Fibroblast of lung (primary cell): ENCODE measurements at regions not wholly inside any gene's neighbourhood (a gene's known extent, or its start where the extent isn't known, plus 50 kb on each side); places are given as distances from the start of the nearest gene placed in this dataset.

Source experiments
- DNase-seq, 2 donors: peaks; one replicate each; pipeline versions ENCODE4 v3.0.0 to v3.0.0-alpha.2; 2010; ENCODE audit warnings: low read depth in 2 of 2
- H2AFZ ChIP-seq: 2 replicates; pipeline ENCODE4 v1.5.1; 2012; ENCODE audit warnings: low read length, control low read depth, inconsistent platforms
- H3K27ac ChIP-seq: 2 replicates; pipeline ENCODE4 v1.5.1; 2011; ENCODE audit warnings: low read length, control low read depth; ENCODE audit not compliant: insufficient read depth
- H3K27me3 ChIP-seq: 2 replicates; pipeline ENCODE4 v1.5.1; 2011; ENCODE audit warnings: mild to moderate bottlenecking, low read length; ENCODE audit not compliant: control insufficient read depth, insufficient read depth
- H3K36me3 ChIP-seq: 2 replicates; pipeline ENCODE4 v1.5.1; 2011; ENCODE audit warnings: low read length; ENCODE audit not compliant: control insufficient read depth, insufficient read depth
- H3K4me1 ChIP-seq: 2 replicates; pipeline ENCODE4 v1.5.1; 2011; ENCODE audit warnings: low read length; ENCODE audit not compliant: control insufficient read depth, insufficient read depth; ENCODE audit errors: extremely low read depth
- H3K4me2 ChIP-seq: 2 replicates; pipeline ENCODE4 v1.5.1; 2011; ENCODE audit warnings: low read length, control low read depth; ENCODE audit not compliant: insufficient read depth; ENCODE audit errors: extremely low read depth
- H3K4me3 ChIP-seq, 4 experiments: fragments of 200-600 bp in 1 of 4; sonication (generic) in 1 of 4; replicated peaks in 1 of 4; 2 replicates each; pipeline ENCODE4 v1.5.1; 2011 to 2016; ENCODE audit warnings: low read length in 4 of 4, low read depth in 3 of 4, mild to moderate bottlenecking in 3 of 4, control low read depth in 2 of 4, inconsistent platforms in 1 of 4, mixed read lengths in 1 of 4; ENCODE audit not compliant: insufficient read depth in 1 of 4; ENCODE audit errors: control extremely low read depth in 1 of 4
- H3K79me2 ChIP-seq: 2 replicates; pipeline ENCODE4 v1.5.1; 2012; ENCODE audit warnings: mild to moderate bottlenecking, low read length, inconsistent platforms; ENCODE audit not compliant: control insufficient read depth, insufficient read depth
- H3K9ac ChIP-seq: 2 replicates; pipeline ENCODE4 v1.5.1; 2011; ENCODE audit warnings: mild to moderate bottlenecking, low read length, control low read depth; ENCODE audit not compliant: insufficient read depth
- H3K9me3 ChIP-seq: 2 replicates; pipeline ENCODE4 v1.5.1; 2012; ENCODE audit warnings: low read depth, low read length; ENCODE audit not compliant: control insufficient read depth, insufficient read depth
- H4K20me1 ChIP-seq: 2 replicates; pipeline ENCODE4 v1.5.1; 2011; ENCODE audit warnings: low read length; ENCODE audit not compliant: control insufficient read depth, insufficient read depth; ENCODE audit errors: extremely low read depth
- EZH2 ChIP-seq: IDR thresholded peaks from 2 replicates; pipeline ENCODE4 v1.5.1; 2012; ENCODE audit warnings: low read length, control low read depth, mild to moderate bottlenecking; ENCODE audit errors: missing control alignments
- TF ChIP-seq, protein P1 (sequence below), 2 donors: IDR thresholded peaks in 1 of 2; conservative IDR thresholded peaks in 1 of 2; 1 replicate in 1 of 2; 2 replicates in 1 of 2; pipeline ENCODE4 v1.5.1; 2011 to 2012; ENCODE audit warnings: low read length in 2 of 2, control low read depth in 1 of 2, inconsistent platforms in 1 of 2, low read depth in 1 of 2, mild to moderate bottlenecking in 1 of 2

DNA sequence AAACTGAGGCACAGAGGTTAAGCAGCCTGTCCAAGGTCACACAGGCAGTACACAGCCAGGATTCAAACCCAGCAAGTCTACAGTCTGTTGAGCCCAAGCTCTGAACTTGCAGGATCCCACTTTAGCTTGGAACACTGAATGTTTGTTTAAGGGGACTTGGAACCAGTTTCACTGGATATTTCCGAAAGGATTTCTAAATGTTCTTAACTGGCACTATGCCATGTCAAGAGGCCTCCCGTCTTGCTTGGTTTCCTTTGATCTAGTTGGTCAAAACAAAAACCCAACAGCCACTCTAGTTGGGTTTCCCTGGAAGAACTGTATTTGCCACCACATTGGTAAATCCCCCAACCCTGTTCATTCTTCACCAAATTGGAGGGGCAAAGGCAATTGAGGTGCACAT, 317.6 kb upstream of the KAZN start:
- Histone ChIP-seq H3K4me3 (no peak overlapping the region), H3K4me2 (no peak overlapping the region), H3K27ac (no peak overlapping the region), H4K20me1 (no peaks in the 10 kb centered on the region), H3K79me2 (no peaks in the 10 kb centered on the region), H3K9me3 (no peaks in the 10 kb centered on the region), H3K36me3 (no peaks in the 10 kb centered on the region), H3K4me1 (no peaks in the 10 kb centered on the region), H2AFZ (no peak overlapping the region), H3K9ac (no peak overlapping the region), H3K27me3 (no peaks in the 10 kb centered on the region)
- no peak for DNase-seq
- no peak for TF ChIP-seq EZH2
- TF ChIP-seq, protein P1, sequence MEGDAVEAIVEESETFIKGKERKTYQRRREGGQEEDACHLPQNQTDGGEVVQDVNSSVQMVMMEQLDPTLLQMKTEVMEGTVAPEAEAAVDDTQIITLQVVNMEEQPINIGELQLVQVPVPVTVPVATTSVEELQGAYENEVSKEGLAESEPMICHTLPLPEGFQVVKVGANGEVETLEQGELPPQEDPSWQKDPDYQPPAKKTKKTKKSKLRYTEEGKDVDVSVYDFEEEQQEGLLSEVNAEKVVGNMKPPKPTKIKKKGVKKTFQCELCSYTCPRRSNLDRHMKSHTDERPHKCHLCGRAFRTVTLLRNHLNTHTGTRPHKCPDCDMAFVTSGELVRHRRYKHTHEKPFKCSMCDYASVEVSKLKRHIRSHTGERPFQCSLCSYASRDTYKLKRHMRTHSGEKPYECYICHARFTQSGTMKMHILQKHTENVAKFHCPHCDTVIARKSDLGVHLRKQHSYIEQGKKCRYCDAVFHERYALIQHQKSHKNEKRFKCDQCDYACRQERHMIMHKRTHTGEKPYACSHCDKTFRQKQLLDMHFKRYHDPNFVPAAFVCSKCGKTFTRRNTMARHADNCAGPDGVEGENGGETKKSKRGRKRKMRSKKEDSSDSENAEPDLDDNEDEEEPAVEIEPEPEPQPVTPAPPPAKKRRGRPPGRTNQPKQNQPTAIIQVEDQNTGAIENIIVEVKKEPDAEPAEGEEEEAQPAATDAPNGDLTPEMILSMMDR (conservative IDR thresholded peaks at IDR 0.05 in 1 of 2, IDR thresholded peaks at IDR 0.05 in 1 of 2; ENCODE audit: low read depth in 1 of 2, low read length in 2 of 2) = no peak

GRCh38 chr1:14281412-14281811, 317.1 kb upstream of the KAZN start:
- no peaks in the 10 kb centered on the region for H3K36me3 ChIP-seq
- H3K4me3 ChIP-seq = no peak overlapping the region
- no peak overlapping the region for H3K27ac ChIP-seq
- DNase-seq = peak in 1 of 2 donors; percentile 29
- TF ChIP-seq, protein P1 (conservative IDR thresholded peaks at IDR 0.05 in 1 of 2, IDR thresholded peaks at IDR 0.05 in 1 of 2; ENCODE audit: low read depth in 1 of 2, low read length in 2 of 2) = no peak
- TF ChIP-seq EZH2 = no peak
- H3K27me3 ChIP-seq = no peaks in the 10 kb centered on the region
- H3K79me2 ChIP-seq = no peaks in the 10 kb centered on the region
- no peaks in the 10 kb centered on the region for H4K20me1 ChIP-seq
- no peaks in the 10 kb centered on the region for H3K4me1 ChIP-seq
- no peaks in the 10 kb centered on the region for H3K9me3 ChIP-seq
- H3K9ac ChIP-seq = no peak overlapping the region
- no peak overlapping the region for H3K4me2 ChIP-seq
- no peak overlapping the region for H2AFZ ChIP-seq

- Histone ChIP-seq H3K27ac (no peak overlapping the region), H3K4me2 (peak overlapping the region; percentile 35), H3K4me1 (no peaks in the 10 kb centered on the region), H3K9ac (no peak overlapping the region), H3K4me3 (no peak overlapping the region), H3K27me3 (no peaks in the 10 kb centered on the region), H4K20me1 (no peaks in the 10 kb centered on the region), H3K9me3 (no peaks in the 10 kb centered on the region), H3K36me3 (no peaks in the 10 kb centered on the region), H2AFZ (no peak overlapping the region), H3K79me2 (no peaks in the 10 kb centered on the region)
- TF ChIP-seq, protein P1 (conservative IDR thresholded peaks at IDR 0.05 in 1 of 2, IDR thresholded peaks at IDR 0.05 in 1 of 2; ENCODE audit: low read depth in 1 of 2, low read length in 2 of 2) = no peak
- TF ChIP-seq EZH2 = no peak
- peak in 1 of 2 donors; percentile 84 for DNase-seq
Measured at GRCh38 chr1:14282707-14283106, 315.8 kb upstream of the KAZN start.
